ENCODE measurements at regions not wholly inside any gene's neighbourhood (a gene's known extent, or its start where the extent isn't known, plus 50 kb on each side); places are given as distances from the start of the nearest gene placed in this dataset.

GRCh38 chr4:124177647-124178425 lies 534.7 kb downstream of the ANKRD50 start:
- TF ChIP-seq EZH2 (optimal IDR thresholded peaks at IDR 0.05; ENCODE audit: low read depth, low read length) (no peak), CTCF (IDR thresholded peaks at IDR 0.05; ENCODE audit: low read length) (no peak), EZH2phosphoT487 (IDR thresholded peaks at IDR 0.05; ENCODE audit: low read length) (no peak)

Data from MM.1S (cell line).